HepG2 (cell line): ENCODE measurements at regions not wholly inside any gene's neighbourhood (a gene's known extent, or its start where the extent isn't known, plus 50 kb on each side); places are given as distances from the start of the nearest gene placed in this dataset.

ENCODE experiments used
- ATAC-seq: fragments of 200-7000 bp; cut with Tn5 transposase; 3 replicates; pipeline ENCODE4 v1.9.1; 2020; ENCODE audit warnings: mild to moderate bottlenecking, moderate library complexity
- BruUV-seq: library from RNA; stranded (reverse); fragments of 400-500 nt; replicated peaks from 2 replicates; lab custom pipeline; 2021; lab: Mats Ljungman, UMichigan
- CTCF ChIA-PET: fragments of 300-600 bp; formaldehyde crosslinking; extraction: SDS; loops from one replicate; lab custom pipeline; 2021; ENCODE audit warnings: low total read pairs, inconsistent platforms, low intra/inter-chr PET ratio; lab: Yijun Ruan, JAX
- POLR2A ChIA-PET: fragments of 350-600 bp; sonication (Branson Sonifier 250); formaldehyde crosslinking; loops from one replicate; lab custom pipeline; 2020; ENCODE audit warnings: antibody characterized with exemption, inconsistent platforms; lab: Yijun Ruan, JAX
- DNase-seq: peaks from one replicate; pipeline ENCODE4 v3.0.0-alpha.2; 2015; ENCODE audit warnings: low spot score
- FAIRE-seq: peaks from 3 replicates; lab custom pipeline; 2011; peaks lifted over from hg19 to GRCh38; lab: Jason Lieb, UNC
- H2AFZ ChIP-seq: one replicate; pipeline ENCODE4 v1.6.1; 2011; ENCODE audit warnings: low read length, inconsistent platforms
- H3K27ac ChIP-seq: fragments of 300-600 bp; 3 replicates; pipeline ENCODE4 v1.8.0; 2011; ENCODE audit warnings: mixed run types, mild to moderate bottlenecking, mixed read lengths, low read length, inconsistent platforms; ENCODE audit not compliant: insufficient read depth; ENCODE audit errors: extremely low read length
- H3K27me3 ChIP-seq, 2 experiments: fragments of 200-600 bp in 1 of 2; 2 replicates in 1 of 2; 3 replicates in 1 of 2; pipeline versions ENCODE4 v1.6.0 to v1.8.0; 2011; ENCODE audit warnings: low read length in 2 of 2, mild to moderate bottlenecking in 2 of 2, moderate library complexity in 2 of 2, inconsistent platforms in 1 of 2; ENCODE audit not compliant: insufficient read depth in 2 of 2, control insufficient read depth in 1 of 2
- H3K36me3 ChIP-seq, 2 experiments: fragments of 200-600 bp in 1 of 2; replicated peaks in 1 of 2; 2 replicates in 1 of 2; 3 replicates in 1 of 2; pipeline versions ENCODE4 v1.5.1 to v1.8.0; 2011; ENCODE audit warnings: low read length in 2 of 2, inconsistent platforms in 1 of 2; ENCODE audit not compliant: insufficient read depth in 2 of 2, control insufficient read depth in 1 of 2
- H3K4me1 ChIP-seq: 2 replicates; pipeline ENCODE4 v1.5.1; 2012; ENCODE audit warnings: low read length, inconsistent platforms; ENCODE audit not compliant: insufficient read depth
- H3K4me2 ChIP-seq: 2 replicates; pipeline ENCODE4 v1.6.0; 2011; ENCODE audit warnings: low read depth, low read length, inconsistent platforms
- H3K4me3 ChIP-seq, 3 experiments: fragments of 200-600 bp in 1 of 3; sonication (generic), shearing (Covaris generic) in 1 of 3; replicated peaks in 1 of 3; 2 replicates each; pipeline ENCODE4 v1.5.1; 2011 to 2016; ENCODE audit warnings: low read length in 3 of 3, inconsistent platforms in 2 of 3, low read depth in 2 of 3, mild to moderate bottlenecking in 2 of 3, control low read depth in 1 of 3, mixed read lengths in 1 of 3; ENCODE audit not compliant: insufficient read depth in 1 of 3
- H3K79me2 ChIP-seq: one replicate; pipeline ENCODE4 v1.6.1; 2011; ENCODE audit warnings: low read length, inconsistent platforms; ENCODE audit not compliant: insufficient read depth
- H3K9ac ChIP-seq: 2 replicates; pipeline ENCODE4 v1.6.0; 2011; ENCODE audit warnings: mild to moderate bottlenecking, low read depth, low read length, inconsistent platforms; ENCODE audit not compliant: insufficient read depth
- H3K9me3 ChIP-seq: 2 replicates; pipeline ENCODE4 v1.5.1; 2012; ENCODE audit warnings: mild to moderate bottlenecking, low read length
- H4K20me1 ChIP-seq: 2 replicates; pipeline ENCODE4 v1.6.0; 2011; ENCODE audit warnings: inconsistent platforms, mild to moderate bottlenecking, low read length, moderate library complexity; ENCODE audit not compliant: insufficient read depth
- CREBL2 ChIP-seq: sonication (generic); formaldehyde crosslinking; IDR thresholded peaks from 2 replicates; pipeline ENCODE4 v1.8.1; 2023; ENCODE audit warnings: missing genetic modification reagents, mild to moderate bottlenecking, borderline replicate concordance
- MATR3 ChIP-seq: sonication (generic); formaldehyde crosslinking; IDR thresholded peaks from 2 replicates; pipeline ENCODE4 v1.4.0; 2020; ENCODE audit warnings: missing genetic modification reagents
- PRDM15 ChIP-seq: sonication (generic); formaldehyde crosslinking; IDR thresholded peaks from 2 replicates; pipeline ENCODE4 v1.4.0; 2020; ENCODE audit warnings: missing genetic modification reagents
- RBAK ChIP-seq: sonication (generic); formaldehyde crosslinking; IDR thresholded peaks from 2 replicates; pipeline ENCODE4 v1.5.1; 2020; ENCODE audit warnings: mild to moderate bottlenecking, missing genetic modification reagents
- TBP ChIP-seq: sonication (generic); formaldehyde crosslinking; IDR thresholded peaks from 2 replicates; pipeline ENCODE4 v1.5.0; 2020; ENCODE audit warnings: missing genetic modification reagents
- TRIM24 ChIP-seq: sonication (generic); formaldehyde crosslinking; IDR thresholded peaks from 2 replicates; pipeline ENCODE4 v1.8.0; 2022; ENCODE audit warnings: mild to moderate bottlenecking, missing genetic modification reagents
- ZNF34 ChIP-seq: sonication (generic); formaldehyde crosslinking; IDR thresholded peaks from 2 replicates; pipeline ENCODE4 v1.4.0; 2020; ENCODE audit warnings: mild to moderate bottlenecking, missing genetic modification reagents, borderline replicate concordance
- ZNF501 ChIP-seq: sonication (generic); formaldehyde crosslinking; IDR thresholded peaks from 2 replicates; pipeline ENCODE4 v1.5.1; 2020; ENCODE audit warnings: mild to moderate bottlenecking, moderate library complexity, missing genetic modification reagents
- ZNF513 ChIP-seq: sonication (generic); formaldehyde crosslinking; conservative IDR thresholded peaks from 2 replicates; pipeline ENCODE4 v1.5.0; 2020; ENCODE audit warnings: missing genetic modification reagents
- ZNF687 ChIP-seq: sonication (generic); formaldehyde crosslinking; IDR thresholded peaks from 2 replicates; pipeline ENCODE4 v1.5.1; 2020; ENCODE audit warnings: mild to moderate bottlenecking, missing genetic modification reagents, moderate library complexity
- WGBS: methylation state at CpG from one replicate; pipeline ENCODE4 v1.1.6; 2017; ENCODE audit warnings: low lambda C conversion rate; 5-methylcytosine and 5-hydroxymethylcytosine counted together
- in situ Hi-C: cut with HindIII; loops from 2 replicates; pipeline ENCODE4 v1.10.0; 2017; ENCODE audit warnings: low pct_unique_long_range_greater_than_20kb; ENCODE audit not compliant: extremely low pct_ligation_motif_present
- intact Hi-C: fragments of 100-400 bp; cut with micrococcal nuclease; formaldehyde crosslinking; loops from one replicate; pipeline ENCODE4 v1.10.0; 2022; ENCODE audit not compliant: unreplicated experiment

DNA sequence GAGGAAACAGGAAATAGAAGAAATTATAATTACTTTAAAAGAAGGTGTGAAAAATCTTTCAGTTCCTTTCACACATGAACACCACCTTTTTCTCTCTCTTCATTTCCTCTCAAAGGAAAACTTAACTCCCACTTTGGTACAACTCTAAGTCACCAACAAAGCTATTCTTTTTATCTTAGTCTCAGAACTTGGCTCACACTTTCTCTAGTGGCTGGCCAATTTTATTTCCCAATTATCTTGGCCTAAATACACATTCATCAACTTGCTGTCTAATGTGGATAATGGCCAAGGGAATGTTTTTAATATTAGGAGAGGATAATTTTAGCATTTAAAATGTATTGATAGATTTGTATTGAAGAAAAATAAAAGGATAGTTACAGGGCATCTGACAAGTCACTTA is 64.5 kb upstream of the NAV3 start:
- H3K4me1 ChIP-seq = no peaks in the 10 kb centered on the region
- no peak overlapping the region for H2AFZ ChIP-seq
- H3K4me2 ChIP-seq = no peak overlapping the region
- intact Hi-C loops (no loop called here), in situ Hi-C loops (no loop called here)
- TF ChIP-seq ZNF501 (CRISPR knock-in tag) = no peak
- no peak for TF ChIP-seq ZNF687 (CRISPR knock-in tag)
- no peaks in the 10 kb centered on the region for H4K20me1 ChIP-seq
- H3K27ac ChIP-seq = no peak overlapping the region
- ChIA-PET POLR2A (no interaction called here), CTCF (no interaction called here)
- no TSS peak for BruUV-seq
- FAIRE-seq = no peak
- no peak overlapping the region for H3K9ac ChIP-seq
- no peak for DNase-seq
- ATAC-seq = no peak
- no peaks in the 10 kb centered on the region for H3K36me3 ChIP-seq
- no peaks in the 10 kb centered on the region for H3K79me2 ChIP-seq
- H3K4me3 ChIP-seq = no peak overlapping the region
- no peaks in the 10 kb centered on the region for H3K9me3 ChIP-seq
- H3K27me3 ChIP-seq = no peaks in the 10 kb centered on the region

- H3K79me2 ChIP-seq = no peaks in the 10 kb centered on the region
- no peak for FAIRE-seq
- TF ChIP-seq ZNF513 (CRISPR knock-in tag) (no peak), TBP (CRISPR knock-in tag) (no peak), TRIM24 (CRISPR knock-in tag) (no peak), PRDM15 (CRISPR knock-in tag) (no peak), RBAK (CRISPR knock-in tag) (no peak), CREBL2 (CRISPR knock-in tag) (no peak), MATR3 (CRISPR knock-in tag) (no peak), ZNF34 (CRISPR knock-in tag) (no peak)
These were observed 69.4 kb upstream of the NAV3 start for GRCh38 chr12:77761286-77761685.

More at GRCh38 chr12:77761286-77761685, 69.4 kb upstream of the NAV3 start:
- no peaks in the 10 kb centered on the region for H3K36me3 ChIP-seq
- H3K4me3 ChIP-seq = no peak overlapping the region
- in situ Hi-C loops = no loop called here
- DNase-seq (no peak), ATAC-seq (no peak)
- BruUV-seq = no TSS peak
- ChIA-PET CTCF (no interaction called here), POLR2A (no interaction called here)
- H2AFZ ChIP-seq = no peak overlapping the region
- no peak overlapping the region for H3K4me2 ChIP-seq
- no peaks in the 10 kb centered on the region for H4K20me1 ChIP-seq
- 38% methylated on average over 2 of the region's 2 CpGs for WGBS
- intact Hi-C loops = no loop called here
- H3K9ac ChIP-seq = no peak overlapping the region
- H3K27ac ChIP-seq = no peak overlapping the region
- no peaks in the 10 kb centered on the region for H3K4me1 ChIP-seq
- H3K9me3 ChIP-seq = no peaks in the 10 kb centered on the region
- no peaks in the 10 kb centered on the region for H3K27me3 ChIP-seq
